NCI-H1694 (cell line): ENCODE measurements at regions not wholly inside any gene's neighbourhood (a gene's known extent, or its start where the extent isn't known, plus 50 kb on each side); places are given as distances from the start of the nearest gene placed in this dataset.
A peak's percentile ranks its signal among the peaks of the same experiment; 100 is the strongest.

Experiments used
- DNase-seq: peaks from one replicate; lab custom pipeline; 2025; lab: John Stamatoyannopoulos, UW

DNA sequence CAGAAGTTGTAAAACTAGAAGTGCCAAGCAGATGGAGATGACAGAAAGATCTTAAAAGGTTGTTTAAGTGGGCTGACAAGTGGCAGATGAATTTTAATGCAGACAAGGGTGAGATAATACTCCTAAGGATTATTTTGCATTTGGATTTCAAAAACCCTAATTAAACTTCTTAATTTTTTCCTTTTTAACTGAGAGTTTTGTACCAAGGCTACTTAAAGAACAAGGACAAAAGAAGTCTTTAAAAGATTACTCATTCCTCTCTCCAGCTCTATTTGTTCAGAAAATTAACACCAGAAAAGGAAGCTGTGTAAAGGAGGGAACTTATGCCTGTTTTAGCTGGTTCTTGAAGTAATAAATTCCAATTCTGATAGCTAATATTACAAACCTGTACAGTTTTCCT is 275.4 kb downstream of the ETNK1 start:
- DNase-seq = no peak

DNA sequence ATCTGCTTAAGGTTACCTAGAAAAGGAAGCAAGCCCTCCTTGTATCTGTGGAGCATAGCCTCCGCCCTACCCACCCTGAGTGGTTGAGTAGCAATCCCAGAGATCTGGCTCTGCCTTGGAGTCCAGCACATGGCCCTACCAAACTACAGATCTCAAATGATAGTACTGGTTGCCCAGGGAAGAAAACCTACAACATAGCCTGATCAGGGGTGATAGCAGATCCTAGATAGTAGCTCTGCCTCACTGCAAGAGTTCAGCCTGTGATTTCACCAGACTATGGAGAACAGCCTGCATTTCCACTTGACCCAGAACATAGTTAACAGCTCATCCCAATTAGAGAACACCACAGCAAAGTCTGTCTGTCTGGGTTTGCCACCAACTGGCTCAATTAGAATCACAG is 279.5 kb downstream of the ETNK1 start:
- DNase-seq = no peak

DNA sequence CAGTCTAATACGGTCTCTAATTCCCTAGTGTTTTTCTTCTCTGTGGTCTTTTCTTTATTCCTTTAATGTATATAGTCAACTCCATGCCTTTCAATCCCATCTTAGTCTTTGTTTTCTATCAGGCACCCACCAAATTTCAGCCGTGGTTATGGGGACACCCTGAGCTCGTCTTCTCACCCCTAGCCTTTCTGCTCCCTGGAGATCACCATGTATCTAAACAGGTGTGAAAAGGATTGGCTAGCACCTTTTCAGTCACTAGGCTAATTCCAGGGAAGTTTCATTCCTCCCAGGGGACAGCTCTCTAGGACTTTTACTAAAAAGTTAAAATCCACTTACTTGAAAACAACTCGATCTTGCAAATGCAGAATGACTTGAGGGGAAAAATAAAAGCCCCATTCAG is 291.3 kb downstream of the ETNK1 start:
- no peak for DNase-seq

DNA sequence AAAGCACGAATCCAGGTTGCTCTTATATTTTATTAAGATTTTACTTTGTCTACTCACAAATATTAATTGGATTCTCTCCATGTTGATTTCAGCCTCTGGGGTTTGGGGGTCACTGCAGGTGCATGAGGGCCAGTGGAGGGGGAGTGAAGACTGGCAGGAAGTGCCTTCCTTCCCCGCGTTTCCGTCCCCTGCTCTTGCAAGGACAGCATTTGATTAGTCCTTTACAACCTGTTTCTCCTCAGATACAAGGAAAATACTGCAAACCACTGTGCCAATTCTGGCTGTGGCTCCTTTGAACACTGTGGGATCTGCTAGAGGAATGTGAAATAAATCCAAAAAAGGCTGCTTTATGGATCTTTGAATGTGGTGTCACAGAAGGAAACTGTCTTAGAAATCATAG is 291.8 kb downstream of the ETNK1 start:
- no peak for DNase-seq

DNA sequence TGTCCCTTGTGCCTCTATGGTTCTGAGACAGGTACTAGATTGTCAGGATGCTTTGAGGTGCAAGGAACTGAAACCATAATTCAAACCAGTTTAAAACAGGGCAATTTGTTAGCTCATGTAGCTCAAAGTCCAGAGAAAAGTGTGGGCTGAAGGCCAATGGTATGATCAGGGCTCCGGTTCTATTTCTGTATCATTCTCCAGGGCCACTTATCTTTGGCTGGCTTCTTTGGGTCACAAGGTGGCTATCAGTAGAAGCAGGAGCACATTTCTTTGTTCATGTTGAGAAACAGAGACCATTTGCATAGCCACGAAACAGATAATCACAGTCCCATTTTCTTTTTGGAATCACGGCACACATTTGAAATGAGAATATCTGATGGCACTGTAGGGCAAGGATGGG is 294.9 kb downstream of the ETNK1 start:
- DNase-seq = no peak

DNA sequence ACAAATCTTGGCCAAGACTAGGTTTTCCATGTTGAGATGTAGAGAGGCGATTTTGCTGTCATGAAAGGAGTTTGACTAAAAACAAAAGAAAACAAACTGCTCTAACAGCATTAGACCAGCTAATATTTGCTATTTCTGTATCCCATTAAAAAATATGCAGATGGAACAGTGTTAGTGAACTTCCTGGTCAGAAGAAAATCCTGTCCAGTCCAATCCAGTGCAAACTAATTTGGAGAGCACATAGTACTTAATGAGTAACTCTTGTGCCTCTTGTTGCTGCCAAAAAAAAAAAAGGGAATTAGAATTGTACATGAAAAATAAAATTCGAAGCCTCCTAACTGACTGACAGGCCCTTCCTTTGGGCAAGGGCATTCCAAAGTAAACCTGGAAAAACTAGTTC is 298.8 kb downstream of the ETNK1 start:
- no peak for DNase-seq

DNA sequence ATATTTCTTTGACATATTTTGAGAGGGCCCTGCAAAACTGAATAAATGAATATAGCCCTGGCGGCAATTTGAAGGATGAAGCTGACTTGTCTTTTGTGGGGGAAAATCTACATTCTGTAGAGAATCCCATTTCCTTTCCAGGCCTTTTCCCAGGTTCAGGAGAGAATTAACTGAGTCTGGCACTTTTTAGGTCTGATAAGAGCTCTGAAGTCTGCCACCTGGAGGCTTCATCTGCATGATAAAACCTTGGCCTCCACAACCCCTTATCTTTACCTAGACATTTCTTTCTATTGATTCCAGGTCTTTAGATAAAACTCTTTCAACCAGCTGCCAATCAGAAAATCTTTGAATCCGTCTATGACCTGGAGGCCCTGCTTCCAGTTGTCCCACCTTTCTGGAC is 299.4 kb downstream of the ETNK1 start:
- DNase-seq = no peak

DNA sequence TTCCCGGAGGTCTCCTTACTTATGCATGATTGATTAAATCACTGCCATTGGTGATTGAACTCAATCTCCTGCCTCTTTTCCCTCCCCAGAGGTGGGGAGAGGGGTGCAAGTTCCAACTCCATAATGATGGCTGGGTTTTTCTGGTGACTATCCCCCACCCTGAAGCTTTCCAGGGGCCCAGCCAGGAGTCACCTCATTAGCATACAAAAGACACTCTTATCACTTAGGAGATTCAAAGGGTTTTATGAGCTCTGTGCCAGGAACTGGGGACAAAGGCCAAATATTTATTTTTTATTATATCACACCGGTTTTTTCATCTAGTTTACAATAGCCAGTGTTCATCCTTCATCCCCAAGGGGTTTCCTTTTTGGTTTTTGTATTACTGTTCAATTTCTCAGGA is 300.7 kb downstream of the ETNK1 start:
- no peak for DNase-seq

DNA sequence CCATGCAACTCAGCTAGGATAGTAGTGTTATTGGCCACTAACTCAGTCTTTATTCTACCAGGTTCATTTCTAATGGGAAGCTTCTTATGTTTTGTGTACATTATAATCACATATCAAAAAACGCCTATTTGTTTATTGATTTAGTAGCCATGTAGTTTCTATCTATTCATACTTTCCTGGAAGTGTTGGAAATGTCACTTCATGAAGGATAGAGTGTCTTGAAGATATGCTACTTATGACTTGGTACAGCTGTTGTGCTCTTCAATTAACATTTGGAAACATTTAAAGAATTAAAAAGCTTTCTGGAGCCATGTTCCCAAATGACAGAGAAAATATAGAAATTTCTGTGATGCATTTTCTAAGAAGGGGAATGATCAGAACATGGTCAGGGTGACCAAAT is 307.5 kb downstream of the ETNK1 start:
- no peak for DNase-seq

DNA sequence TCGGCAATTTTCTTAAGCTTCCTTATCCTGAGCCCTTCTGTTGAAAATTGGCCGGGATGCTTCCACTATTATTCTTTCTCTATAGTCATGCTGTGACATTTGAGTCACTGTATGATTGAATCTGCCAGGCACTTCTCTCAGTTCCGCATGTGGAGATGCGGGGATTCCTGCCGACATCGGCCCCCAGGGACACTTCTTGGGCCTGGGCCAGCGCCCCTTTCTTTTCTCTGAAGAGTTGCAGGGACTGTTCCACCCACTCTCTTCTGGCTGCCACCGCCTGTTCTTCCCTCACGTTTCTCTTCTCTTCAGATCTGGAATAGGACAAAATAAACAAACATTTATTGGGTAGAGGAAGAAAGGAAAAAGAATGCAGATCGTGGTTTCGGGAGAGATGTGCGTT is 310.1 kb downstream of the ETNK1 start:
- no peak for DNase-seq

DNA sequence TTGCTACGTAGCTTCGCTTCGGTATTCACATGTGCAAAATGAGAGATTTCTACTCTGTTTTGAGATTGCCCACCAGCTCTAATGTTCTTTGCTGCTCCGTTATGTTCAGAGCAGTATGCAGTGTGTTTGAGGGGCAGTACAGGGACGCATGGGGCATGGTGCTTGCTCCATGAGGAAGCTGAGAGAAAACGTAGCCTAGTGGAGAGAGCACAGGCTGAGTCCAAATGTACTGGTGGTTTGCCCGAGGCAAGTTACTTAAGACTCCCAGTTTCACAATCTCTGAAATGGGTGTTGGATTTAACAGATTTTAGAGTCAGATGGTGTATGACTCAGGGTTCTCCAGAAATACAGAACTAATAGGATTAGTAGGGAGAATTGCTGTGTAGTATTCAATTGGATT is 310.5 kb downstream of the ETNK1 start:
- no peak for DNase-seq

DNA sequence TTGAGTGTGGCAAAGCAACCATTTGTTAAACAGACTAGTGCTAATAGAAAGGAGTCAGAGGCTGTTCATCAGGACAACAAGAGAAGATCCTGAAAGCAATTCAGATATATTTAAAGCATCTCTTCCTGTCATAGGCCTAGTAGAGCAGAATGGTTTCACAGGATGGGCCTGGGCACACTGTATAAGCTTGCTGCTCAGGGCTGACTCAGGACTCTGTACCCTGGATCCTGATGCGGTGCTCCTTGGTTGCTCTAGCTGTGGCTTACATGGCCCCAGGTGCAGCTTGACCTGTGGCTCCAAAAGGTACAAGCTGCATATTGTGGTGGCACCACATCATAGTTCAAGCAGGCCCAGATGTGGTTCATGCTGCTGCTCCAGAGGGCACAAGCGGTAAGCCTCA is 313.4 kb downstream of the ETNK1 start:
- no peak for DNase-seq

DNA sequence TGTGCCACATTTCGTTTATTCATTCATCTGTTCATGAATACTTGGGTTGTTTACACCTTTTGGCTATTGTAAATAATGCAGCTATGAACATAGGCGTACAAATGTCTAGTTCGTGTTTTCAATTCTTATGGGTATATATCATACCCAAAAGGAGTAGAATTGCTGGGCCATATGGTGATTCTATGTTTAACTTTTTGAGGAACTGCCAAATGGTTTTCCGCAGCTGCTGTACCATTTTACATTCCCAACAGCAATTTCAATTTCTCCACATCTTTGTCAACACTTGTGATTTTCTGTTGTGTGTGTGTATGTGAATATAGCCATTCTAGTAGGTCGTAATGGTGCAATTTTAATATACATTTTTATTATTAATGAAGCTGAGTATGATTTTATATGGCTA is 326.2 kb downstream of the ETNK1 start:
- peak; percentile 9 for DNase-seq

DNA sequence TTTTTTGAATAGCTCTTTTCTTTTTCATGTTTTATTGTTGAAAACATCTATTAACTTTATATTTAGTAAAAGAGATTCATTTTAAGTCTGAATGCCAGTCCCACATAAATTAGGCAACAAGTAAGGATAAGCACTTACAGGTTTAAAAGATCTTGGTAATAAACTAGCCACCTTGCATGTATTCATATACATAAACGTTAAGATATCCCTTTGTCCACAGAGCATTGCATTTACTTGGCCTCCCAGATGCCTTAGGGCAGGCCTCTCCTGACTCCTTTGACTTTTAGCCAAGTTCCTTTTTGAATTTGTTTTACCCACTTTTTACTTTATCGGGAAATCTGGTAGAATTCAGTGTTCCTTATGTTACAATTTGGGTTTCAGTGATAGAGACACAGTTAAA is 331.7 kb downstream of the ETNK1 start:
- DNase-seq = no peak

DNA sequence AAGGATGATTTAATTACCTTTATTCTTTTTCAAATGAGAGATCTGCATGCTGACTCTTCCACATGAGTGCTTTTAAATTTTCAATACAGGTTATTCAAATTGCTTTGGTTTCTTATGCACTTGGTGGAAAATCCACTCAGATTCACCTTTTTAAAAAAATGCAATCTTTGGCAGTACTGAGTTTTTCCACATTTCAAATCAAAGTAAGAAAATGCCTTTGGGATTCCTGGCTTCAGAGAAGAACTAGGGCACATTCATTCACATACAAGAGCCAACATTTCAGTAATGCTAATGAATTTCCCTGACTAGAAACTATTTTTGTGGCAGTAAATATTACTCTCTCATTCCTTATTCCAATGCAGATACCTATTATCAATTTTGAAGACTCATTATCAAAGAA is 342.2 kb downstream of the ETNK1 start:
- DNase-seq = no peak

DNA sequence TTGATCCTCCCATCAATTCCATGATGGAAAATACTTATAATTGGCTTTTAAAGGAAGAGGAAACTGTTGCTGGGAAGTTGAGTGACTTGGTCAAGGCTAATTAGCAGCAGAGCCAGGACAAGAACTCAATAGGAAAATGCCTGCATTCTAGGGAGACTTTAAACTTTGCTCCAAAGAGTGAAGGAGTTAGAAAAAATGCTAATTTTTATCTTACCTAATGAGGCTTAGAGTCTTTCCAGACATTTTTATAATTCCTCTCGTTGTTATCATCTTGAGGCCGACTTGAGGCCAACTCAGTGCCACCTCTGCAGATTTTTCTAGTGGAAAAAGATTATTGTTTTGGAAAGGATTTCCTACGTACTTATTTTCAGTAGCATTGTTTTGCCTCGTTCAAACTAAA is 344.6 kb downstream of the ETNK1 start:
- no peak for DNase-seq

DNA sequence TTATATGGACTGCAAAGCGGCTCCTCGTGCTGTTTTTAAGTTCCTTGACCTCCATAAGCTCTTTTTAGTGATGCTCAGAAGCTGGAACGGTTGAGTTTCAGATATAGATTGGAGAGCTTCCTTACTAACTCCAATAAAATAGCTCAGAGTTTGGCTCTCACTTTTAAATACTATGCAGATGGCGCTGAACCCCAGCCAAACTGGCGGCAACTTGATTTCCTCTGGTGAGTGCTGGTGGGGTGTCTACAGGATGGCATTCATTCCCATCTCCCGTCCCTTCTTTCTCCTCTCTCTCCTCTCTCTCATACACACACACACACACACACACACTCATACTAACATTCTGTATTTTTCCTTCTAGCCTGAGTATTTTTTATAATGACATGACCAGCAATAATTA is 346.3 kb downstream of the ETNK1 start:
- DNase-seq = peak; percentile 58

DNA sequence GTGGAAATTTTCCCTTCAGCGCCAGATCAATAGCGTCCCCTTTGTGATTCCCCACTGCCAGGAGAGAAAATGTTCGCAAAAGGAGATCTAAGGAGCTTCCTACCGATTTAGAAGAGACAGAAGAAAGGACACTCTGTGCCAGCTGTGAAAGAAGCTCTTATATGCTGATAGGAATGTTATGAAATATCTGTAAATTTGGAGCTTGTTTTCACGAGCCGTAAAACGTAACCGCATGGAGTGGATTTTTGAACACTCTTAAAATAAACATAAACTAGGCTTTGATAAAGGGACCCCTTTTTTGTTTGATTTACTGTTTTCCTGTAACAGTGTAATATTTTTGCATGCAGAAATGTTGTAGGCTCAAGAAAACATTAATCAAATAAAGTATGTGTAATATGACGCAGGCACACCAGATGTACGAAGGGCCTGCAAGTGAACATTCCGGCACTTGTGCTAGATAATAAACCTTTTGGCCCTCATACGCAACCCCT is 346.8 kb downstream of the ETNK1 start:
- no peak for DNase-seq

DNA sequence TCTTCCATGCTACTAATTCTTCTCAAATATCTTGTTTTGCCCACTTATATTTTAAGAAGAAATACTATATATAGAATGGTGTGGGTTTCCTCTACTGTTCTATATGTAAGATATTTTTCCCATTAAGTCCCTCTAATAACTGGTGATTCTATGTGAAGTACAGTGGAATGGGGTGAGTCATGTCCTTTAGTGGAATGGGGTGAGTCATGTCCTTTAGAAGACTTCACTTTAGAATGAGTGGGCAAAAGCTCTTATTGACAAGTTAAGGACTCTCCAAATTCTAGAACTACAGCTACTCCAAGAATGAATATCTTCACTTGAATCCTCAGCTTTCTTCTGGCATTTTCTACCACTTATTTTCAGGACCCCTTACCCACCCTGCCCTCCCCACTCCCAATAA is 349.9 kb downstream of the ETNK1 start:
- DNase-seq = no peak

DNA sequence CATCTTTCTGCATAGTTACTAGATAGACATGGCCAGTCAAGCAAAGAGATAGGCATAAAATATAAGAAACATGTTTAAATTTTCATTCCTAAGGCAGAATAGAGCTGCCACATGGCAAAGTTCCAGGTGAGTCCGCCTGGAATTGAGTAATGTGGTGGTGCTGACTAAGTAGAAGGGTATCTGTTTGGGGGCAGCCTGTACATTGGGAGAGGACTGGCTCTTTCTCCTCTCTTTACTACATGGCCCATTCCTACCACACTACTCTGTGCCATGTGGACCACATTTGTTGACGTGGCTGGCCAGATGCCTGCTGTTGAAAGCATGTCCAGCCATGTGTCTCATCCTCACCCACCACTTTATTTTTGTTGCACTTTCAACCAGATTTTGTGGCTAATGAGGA is 354.0 kb downstream of the ETNK1 start:
- DNase-seq = peak; percentile 12

DNA sequence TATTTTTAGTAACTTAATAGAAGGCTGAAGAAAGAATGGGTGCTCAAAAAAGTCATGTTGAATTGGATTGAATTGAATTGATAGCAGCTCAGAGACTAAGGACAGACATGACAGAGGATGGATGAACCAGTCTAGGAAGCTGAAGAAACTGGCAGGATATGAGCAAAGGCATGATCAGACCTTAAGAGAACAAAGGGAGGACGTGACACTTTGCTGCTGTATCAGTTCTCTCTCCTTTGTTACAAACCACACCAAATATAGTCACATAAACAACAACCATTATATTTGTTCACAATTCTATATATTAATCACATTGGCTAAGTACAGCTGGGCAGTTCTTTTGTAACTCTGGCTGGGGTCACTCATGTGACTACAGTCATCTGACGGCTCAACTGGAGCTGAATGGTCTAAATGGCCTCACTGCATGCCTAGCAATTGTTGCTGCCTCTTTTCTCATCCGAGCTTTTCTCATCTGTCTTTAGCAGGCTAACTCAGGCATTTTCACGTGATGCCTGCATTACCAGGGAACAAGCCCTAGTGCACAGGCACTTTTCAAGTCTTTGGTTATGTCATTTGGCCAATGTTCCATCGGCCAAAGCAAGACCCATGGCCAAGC is 355.0 kb downstream of the ETNK1 start:
- DNase-seq = no peak

DNA sequence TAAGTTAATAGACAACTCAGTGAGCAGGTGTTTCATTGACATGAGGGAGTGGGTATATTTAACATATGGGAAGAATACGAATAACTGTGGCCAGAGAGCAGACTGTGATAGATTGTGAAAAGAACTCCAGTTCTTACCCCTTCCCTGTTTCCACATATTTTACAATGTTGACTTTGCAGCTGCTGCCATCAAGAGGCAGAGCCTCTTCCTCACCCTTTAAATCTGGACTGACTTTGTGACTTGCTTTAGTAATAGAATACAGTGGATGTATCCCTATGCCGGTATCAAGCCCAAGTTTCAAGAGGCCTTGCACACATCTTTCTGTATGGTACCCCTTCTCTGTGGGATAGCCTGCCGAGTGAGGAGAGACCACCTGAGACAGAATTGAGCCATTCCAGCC is 356.7 kb downstream of the ETNK1 start:
- peak; percentile 6 for DNase-seq

DNA sequence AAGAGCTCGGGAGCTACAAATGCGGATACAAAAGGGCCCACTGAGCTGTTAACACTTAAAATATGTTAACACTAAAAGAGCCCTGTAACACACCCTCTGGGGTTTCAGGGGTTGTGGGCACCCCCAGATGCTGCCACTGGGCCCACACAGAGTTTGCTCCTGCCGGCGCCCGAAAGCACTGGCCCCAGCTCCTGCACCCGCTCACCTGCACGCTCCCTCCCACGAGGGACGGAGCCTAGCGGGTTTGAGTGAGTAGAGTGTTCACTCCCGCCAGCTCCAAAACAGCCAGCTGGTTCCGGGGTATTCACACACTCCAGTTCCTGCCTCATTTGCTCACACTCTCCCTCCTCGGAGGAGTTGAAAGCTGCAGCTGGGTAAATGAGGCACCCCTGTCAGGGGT is 357.7 kb downstream of the ETNK1 start:
- DNase-seq = no peak

DNA sequence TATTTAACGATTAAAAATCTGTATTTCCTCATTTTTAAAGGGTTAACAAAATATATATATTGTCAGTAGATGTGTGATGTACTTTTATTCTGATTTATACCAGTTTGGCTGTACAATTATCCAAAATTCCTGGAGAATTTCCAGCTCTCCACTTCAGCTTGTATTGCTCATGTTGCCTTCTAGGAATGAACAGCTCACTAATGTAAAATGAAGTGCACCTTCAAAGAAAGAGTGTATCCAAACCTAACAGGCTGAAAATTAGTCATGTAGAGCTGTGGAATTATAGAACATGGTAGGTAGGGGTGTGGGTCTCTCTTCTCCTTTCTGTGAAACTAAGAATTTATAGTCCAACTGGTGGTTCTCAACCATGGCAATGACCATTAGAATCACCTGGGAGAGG is 362.0 kb downstream of the ETNK1 start:
- no peak for DNase-seq

DNA sequence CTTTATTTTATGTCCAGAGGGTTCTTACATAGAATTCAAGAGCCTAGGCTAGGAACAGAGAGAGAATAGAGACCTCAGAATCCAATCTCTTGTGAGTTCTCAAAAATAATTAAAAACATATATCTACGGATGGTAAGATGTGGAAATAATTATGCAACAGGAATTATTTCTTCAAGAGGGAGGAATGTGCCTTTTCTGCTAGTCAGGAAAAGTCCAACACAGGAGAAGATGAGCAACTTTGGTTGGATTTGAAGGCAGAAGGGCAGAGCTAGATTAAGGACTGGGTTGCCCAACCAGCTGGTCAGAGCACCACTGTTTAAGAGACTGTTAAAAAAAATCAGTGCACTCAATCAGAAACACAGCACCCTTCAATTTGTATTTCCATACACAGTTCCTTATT is 365.5 kb downstream of the ETNK1 start:
- no peak for DNase-seq
